ENCODE measurements at regions not wholly inside any gene's neighbourhood (a gene's known extent, or its start where the extent isn't known, plus 50 kb on each side); places are given as distances from the start of the nearest gene placed in this dataset.

DNA sequence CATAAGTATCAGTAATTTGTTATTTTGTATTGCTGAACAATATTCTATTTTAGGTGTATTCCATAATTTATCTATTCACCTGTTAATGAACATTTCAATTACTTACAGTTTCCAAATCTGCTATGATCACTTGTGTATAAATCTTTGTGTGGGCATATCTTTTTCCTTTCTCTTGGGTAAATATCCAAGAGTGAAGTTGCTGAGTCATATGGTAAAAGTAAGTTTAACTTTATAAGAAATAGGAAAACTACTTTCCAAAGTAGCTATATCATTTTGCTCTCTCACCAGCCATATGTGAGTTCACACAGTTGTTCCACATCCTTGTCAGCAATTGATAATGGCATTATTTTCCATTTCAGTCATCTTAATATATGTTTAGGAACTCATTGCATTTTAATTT, 66.6 kb upstream of the KITLG start:
- Histone ChIP-seq H3K9me3 (ENCODE audit: control insufficient read depth in 4 of 4, insufficient read depth in 3 of 4, low read length in 3 of 4) (no peaks in the 10 kb centered on the region), H3K27me3 (ENCODE audit: control insufficient read depth in 3 of 3, insufficient read depth in 3 of 3, low read length in 2 of 3) (no peaks in the 10 kb centered on the region), H3K36me3 (ENCODE audit: control insufficient read depth in 4 of 4, insufficient read depth in 4 of 4, low read length in 4 of 4) (no peaks in the 10 kb centered on the region), H3K27ac (ENCODE audit: low read depth in 1 of 2, low read length in 1 of 2) (no peak overlapping the region), H3K4me1 (ENCODE audit: control insufficient read depth in 5 of 5, insufficient read depth in 5 of 5, low read length in 5 of 5) (no peaks in the 10 kb centered on the region), H3K4me3 (no peak overlapping the region), H3K9ac (ENCODE audit: insufficient read depth in 1 of 2, low read length in 2 of 2) (no peak overlapping the region)
- no peak for TF ChIP-seq CTCF (IDR thresholded peaks at IDR 0.05; ENCODE audit: control extremely low read depth, extremely low read depth)
- ATAC-seq (ENCODE audit: insufficient read depth, low FRiP score) (no peak), DNase-seq (no peak)

DNA sequence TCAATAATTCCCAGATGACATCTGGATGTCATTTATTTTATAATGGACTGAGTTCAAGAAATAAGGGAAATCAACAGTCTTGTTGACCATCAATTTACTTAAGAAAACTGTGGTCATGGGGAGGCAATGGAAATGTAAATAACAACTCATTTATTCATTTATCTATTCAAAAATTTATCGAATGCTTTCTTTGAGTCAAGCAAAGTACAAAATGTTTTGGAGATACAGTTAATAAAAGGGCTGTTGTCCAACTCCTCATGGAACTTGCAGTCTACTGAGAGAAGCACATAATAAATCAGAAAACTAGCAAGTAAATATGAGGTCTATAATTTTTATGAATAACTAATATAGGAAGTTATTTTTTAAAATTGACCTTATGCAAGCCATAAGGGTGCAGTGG, 65.5 kb upstream of the KITLG start:
- DNase-seq: no peak
- TF ChIP-seq CTCF (IDR thresholded peaks at IDR 0.05; ENCODE audit: control extremely low read depth, extremely low read depth): no peak
- no peaks in the 10 kb centered on the region for H3K27me3 ChIP-seq (ENCODE audit: control insufficient read depth in 3 of 3, insufficient read depth in 3 of 3, low read length in 2 of 3)
- no peaks in the 10 kb centered on the region for H3K4me1 ChIP-seq (ENCODE audit: control insufficient read depth in 5 of 5, insufficient read depth in 5 of 5, low read length in 5 of 5)
- ATAC-seq (ENCODE audit: insufficient read depth, low FRiP score): no peak
- no peak overlapping the region for H3K4me3 ChIP-seq
- no peak overlapping the region for H3K27ac ChIP-seq (ENCODE audit: low read depth in 1 of 2, low read length in 1 of 2)
- no peak overlapping the region for H3K9ac ChIP-seq (ENCODE audit: insufficient read depth in 1 of 2, low read length in 2 of 2)
- no peaks in the 10 kb centered on the region for H3K9me3 ChIP-seq (ENCODE audit: control insufficient read depth in 4 of 4, insufficient read depth in 3 of 4, low read length in 3 of 4)
- no peaks in the 10 kb centered on the region for H3K36me3 ChIP-seq (ENCODE audit: control insufficient read depth in 4 of 4, insufficient read depth in 4 of 4, low read length in 4 of 4)
- 72 to 93% methylated on average over 1 of the region's 1 CpG for WGBS, 2 donors

DNA sequence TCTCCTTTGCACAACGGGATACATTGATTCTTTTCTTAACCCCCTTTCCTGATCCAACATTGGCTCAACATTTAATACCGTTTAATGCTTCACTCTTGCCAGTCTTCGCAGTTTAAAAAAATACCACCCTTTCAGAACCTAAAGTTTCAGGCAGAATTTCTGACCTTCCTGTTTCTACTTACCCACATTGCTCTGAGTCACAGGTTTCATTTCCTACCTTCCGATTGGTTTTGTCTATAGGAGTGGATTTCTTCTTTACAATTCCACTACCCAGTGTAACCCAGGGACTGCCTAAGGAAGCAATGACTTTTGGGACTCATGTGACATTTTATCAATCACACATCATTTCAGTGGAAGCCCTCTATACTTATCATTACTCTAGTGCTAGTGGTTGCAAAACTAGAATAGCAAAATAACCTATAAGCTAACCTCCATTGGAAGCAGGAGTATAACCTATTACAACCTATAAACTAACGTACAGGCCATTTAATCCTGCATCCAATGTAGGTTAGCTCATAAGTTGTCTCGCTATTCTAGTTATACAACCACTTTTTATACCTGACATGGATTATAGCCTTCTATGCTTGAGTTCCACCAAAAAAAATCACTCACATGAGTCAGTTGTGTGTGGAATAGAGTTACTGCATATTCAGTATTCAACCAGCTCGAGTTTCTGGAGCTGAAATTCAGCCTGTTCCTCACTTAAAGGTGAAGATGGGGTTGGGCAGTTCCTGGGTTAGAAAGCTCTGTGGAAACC, 64.9 kb upstream of the KITLG start:
- ATAC-seq (ENCODE audit: insufficient read depth, low FRiP score) (no peak), DNase-seq (no peak)
- Histone ChIP-seq H3K4me1 (ENCODE audit: control insufficient read depth in 5 of 5, insufficient read depth in 5 of 5, low read length in 5 of 5) (no peaks in the 10 kb centered on the region), H3K27ac (ENCODE audit: low read depth in 1 of 2, low read length in 1 of 2) (no peak overlapping the region), H3K4me3 (no peak overlapping the region), H3K36me3 (ENCODE audit: control insufficient read depth in 4 of 4, insufficient read depth in 4 of 4, low read length in 4 of 4) (no peaks in the 10 kb centered on the region), H3K9me3 (ENCODE audit: control insufficient read depth in 4 of 4, insufficient read depth in 3 of 4, low read length in 3 of 4) (no peaks in the 10 kb centered on the region), H3K9ac (ENCODE audit: insufficient read depth in 1 of 2, low read length in 2 of 2) (no peak overlapping the region), H3K27me3 (ENCODE audit: control insufficient read depth in 3 of 3, insufficient read depth in 3 of 3, low read length in 2 of 3) (no peaks in the 10 kb centered on the region)
- TF ChIP-seq CTCF (IDR thresholded peaks at IDR 0.05; ENCODE audit: control extremely low read depth, extremely low read depth): no peak
- WGBS, 2 donors: 81 to 84% methylated on average over 7 of the region's 7 CpGs

- WGBS, 2 donors: 79 to 90% methylated on average over 2 of the region's 2 CpGs
- DNase-seq (no peak), ATAC-seq (ENCODE audit: insufficient read depth, low FRiP score) (no peak)
- Histone ChIP-seq H3K9me3 (ENCODE audit: control insufficient read depth in 4 of 4, insufficient read depth in 3 of 4, low read length in 3 of 4) (no peaks in the 10 kb centered on the region), H3K27me3 (ENCODE audit: control insufficient read depth in 3 of 3, insufficient read depth in 3 of 3, low read length in 2 of 3) (no peaks in the 10 kb centered on the region), H3K36me3 (ENCODE audit: control insufficient read depth in 4 of 4, insufficient read depth in 4 of 4, low read length in 4 of 4) (no peaks in the 10 kb centered on the region), H3K4me3 (no peak overlapping the region), H3K4me1 (ENCODE audit: control insufficient read depth in 5 of 5, insufficient read depth in 5 of 5, low read length in 5 of 5) (peaks cover 0 to 8% (median 0%) of the 10 kb centered on the region in 5 donors), H3K9ac (ENCODE audit: insufficient read depth in 1 of 2, low read length in 2 of 2) (no peak overlapping the region), H3K27ac (ENCODE audit: low read depth in 1 of 2, low read length in 1 of 2) (no peak overlapping the region)
- TF ChIP-seq CTCF (IDR thresholded peaks at IDR 0.05; ENCODE audit: control extremely low read depth, extremely low read depth): no peak
Observed at GRCh38 chr12:88643685-88644084, 63.4 kb upstream of the KITLG start.

All from lung (tissue), 11 donors.